ENCODE measurements at regions not wholly inside any gene's neighbourhood (a gene's known extent, or its start where the extent isn't known, plus 50 kb on each side); places are given as distances from the start of the nearest gene placed in this dataset.

DNA sequence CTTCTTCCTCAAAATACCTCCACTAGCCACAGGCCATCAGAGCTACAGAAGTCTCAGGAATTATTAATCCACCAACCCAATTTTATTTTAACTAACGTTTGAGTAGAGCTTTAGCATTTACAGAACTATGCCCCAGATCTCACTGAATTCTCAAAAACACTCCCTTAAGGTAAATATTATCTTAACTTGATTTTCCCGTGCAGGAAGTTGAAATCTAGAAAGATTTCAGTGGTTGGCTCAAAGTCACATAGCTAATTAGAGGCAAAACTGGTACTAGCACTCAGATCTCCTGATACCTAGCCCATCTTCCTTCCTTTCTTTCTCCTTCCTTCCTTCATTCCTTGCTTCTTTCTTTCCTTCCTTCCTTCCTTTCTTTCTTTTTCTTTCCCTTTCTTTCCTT, 298.3 kb downstream of the ENC1 start:
- TF ChIP-seq RAD21 (IDR thresholded peaks at IDR 0.05; ENCODE audit: low read depth) (no peak), ZBTB7A (IDR thresholded peaks at IDR 0.05; ENCODE audit: low read depth) (no peak)
- TF ChIP-seq, protein P1, sequence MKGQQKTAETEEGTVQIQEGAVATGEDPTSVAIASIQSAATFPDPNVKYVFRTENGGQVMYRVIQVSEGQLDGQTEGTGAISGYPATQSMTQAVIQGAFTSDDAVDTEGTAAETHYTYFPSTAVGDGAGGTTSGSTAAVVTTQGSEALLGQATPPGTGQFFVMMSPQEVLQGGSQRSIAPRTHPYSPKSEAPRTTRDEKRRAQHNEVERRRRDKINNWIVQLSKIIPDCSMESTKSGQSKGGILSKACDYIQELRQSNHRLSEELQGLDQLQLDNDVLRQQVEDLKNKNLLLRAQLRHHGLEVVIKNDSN (IDR thresholded peaks at IDR 0.05): no peak

DNA sequence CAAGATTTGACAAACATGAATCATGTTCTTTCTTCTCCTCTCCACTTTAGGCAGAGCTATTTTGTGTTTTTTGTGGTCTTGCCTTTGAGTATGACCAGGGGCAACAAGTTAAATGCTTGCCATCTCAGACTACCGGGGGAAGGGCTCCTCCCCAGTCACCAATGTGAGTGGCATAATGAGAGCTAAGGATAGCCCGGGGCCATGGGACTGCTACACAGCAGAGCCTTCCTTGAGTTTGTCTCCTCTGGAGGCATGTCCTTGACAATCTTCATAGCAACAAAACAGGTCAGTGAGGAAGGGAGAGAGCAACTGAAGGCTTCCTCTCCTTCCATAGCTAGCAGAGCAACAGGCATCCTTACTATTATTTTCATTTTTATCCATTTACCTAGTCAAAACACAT, 299.3 kb downstream of the ENC1 start:
- TF ChIP-seq CEBPB (IDR thresholded peaks at IDR 0.05): no peak
- TF ChIP-seq CREB1 (IDR thresholded peaks at IDR 0.05; ENCODE audit: low read depth): no peak
- TF ChIP-seq, protein P2, sequence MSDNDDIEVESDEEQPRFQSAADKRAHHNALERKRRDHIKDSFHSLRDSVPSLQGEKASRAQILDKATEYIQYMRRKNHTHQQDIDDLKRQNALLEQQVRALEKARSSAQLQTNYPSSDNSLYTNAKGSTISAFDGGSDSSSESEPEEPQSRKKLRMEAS (IDR thresholded peaks at IDR 0.05): no peak
- no peak for TF ChIP-seq TAF1 (IDR thresholded peaks at IDR 0.05; ENCODE audit: low read depth)
- TF ChIP-seq TEAD4 (IDR thresholded peaks at IDR 0.05): no peak
- TF ChIP-seq, protein P3, sequence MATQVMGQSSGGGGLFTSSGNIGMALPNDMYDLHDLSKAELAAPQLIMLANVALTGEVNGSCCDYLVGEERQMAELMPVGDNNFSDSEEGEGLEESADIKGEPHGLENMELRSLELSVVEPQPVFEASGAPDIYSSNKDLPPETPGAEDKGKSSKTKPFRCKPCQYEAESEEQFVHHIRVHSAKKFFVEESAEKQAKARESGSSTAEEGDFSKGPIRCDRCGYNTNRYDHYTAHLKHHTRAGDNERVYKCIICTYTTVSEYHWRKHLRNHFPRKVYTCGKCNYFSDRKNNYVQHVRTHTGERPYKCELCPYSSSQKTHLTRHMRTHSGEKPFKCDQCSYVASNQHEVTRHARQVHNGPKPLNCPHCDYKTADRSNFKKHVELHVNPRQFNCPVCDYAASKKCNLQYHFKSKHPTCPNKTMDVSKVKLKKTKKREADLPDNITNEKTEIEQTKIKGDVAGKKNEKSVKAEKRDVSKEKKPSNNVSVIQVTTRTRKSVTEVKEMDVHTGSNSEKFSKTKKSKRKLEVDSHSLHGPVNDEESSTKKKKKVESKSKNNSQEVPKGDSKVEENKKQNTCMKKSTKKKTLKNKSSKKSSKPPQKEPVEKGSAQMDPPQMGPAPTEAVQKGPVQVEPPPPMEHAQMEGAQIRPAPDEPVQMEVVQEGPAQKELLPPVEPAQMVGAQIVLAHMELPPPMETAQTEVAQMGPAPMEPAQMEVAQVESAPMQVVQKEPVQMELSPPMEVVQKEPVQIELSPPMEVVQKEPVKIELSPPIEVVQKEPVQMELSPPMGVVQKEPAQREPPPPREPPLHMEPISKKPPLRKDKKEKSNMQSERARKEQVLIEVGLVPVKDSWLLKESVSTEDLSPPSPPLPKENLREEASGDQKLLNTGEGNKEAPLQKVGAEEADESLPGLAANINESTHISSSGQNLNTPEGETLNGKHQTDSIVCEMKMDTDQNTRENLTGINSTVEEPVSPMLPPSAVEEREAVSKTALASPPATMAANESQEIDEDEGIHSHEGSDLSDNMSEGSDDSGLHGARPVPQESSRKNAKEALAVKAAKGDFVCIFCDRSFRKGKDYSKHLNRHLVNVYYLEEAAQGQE (IDR thresholded peaks at IDR 0.05; ENCODE audit: low read depth): no peak
- no peak for TF ChIP-seq FOXM1 (IDR thresholded peaks at IDR 0.05; ENCODE audit: borderline replicate concordance, low read depth)
- TF ChIP-seq YY1 (IDR thresholded peaks at IDR 0.05; ENCODE audit: low read depth): no peak
- TF ChIP-seq, protein P1 (IDR thresholded peaks at IDR 0.05): no peak
- no peak for TF ChIP-seq EGR1 (IDR thresholded peaks at IDR 0.05)
- no peak for TF ChIP-seq EP300 (IDR thresholded peaks at IDR 0.05; ENCODE audit: borderline replicate concordance)
- no peak for TF ChIP-seq NFIC (IDR thresholded peaks at IDR 0.05)
- TF ChIP-seq ZBTB7A (IDR thresholded peaks at IDR 0.05; ENCODE audit: low read depth): no peak
- TF ChIP-seq TCF12 (IDR thresholded peaks at IDR 0.05; ENCODE audit: low read depth): no peak
- no peak for TF ChIP-seq RAD21 (IDR thresholded peaks at IDR 0.05; ENCODE audit: low read depth)

DNA sequence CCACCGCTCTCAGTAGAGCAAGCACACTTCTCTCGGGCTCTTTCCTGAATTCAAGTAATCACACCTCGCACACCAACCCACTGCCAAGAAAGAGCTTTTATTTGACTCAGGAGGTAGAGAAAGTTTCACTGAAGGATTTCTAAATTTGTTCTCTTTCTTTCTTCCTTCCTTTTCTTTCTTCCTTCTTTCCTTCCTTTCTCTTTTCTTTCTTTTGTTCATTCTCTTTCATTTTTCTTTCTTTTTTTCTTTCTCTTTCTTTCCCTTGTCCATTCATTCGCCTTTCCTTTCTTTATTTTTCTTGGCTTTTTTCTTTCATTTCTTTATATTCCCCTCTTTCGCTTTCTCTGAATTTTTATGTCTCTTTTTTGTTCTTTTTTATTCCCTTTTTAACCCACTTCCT, 300.1 kb downstream of the ENC1 start:
- TF ChIP-seq TEAD4 (IDR thresholded peaks at IDR 0.05) (no peak), ZBTB7A (IDR thresholded peaks at IDR 0.05; ENCODE audit: low read depth) (no peak), TCF12 (IDR thresholded peaks at IDR 0.05; ENCODE audit: low read depth) (no peak), FOXM1 (IDR thresholded peaks at IDR 0.05; ENCODE audit: borderline replicate concordance, low read depth) (no peak), EGR1 (IDR thresholded peaks at IDR 0.05) (no peak), RAD21 (IDR thresholded peaks at IDR 0.05; ENCODE audit: low read depth) (no peak), CREB1 (IDR thresholded peaks at IDR 0.05; ENCODE audit: low read depth) (no peak), EP300 (IDR thresholded peaks at IDR 0.05; ENCODE audit: borderline replicate concordance) (no peak), NFIC (IDR thresholded peaks at IDR 0.05) (no peak), TAF1 (IDR thresholded peaks at IDR 0.05; ENCODE audit: low read depth) (no peak), CEBPB (IDR thresholded peaks at IDR 0.05) (no peak), YY1 (IDR thresholded peaks at IDR 0.05; ENCODE audit: low read depth) (no peak)
- TF ChIP-seq, protein P3 (IDR thresholded peaks at IDR 0.05; ENCODE audit: low read depth): no peak
- TF ChIP-seq, protein P2 (IDR thresholded peaks at IDR 0.05): no peak
- TF ChIP-seq, protein P1 (IDR thresholded peaks at IDR 0.05): no peak

DNA sequence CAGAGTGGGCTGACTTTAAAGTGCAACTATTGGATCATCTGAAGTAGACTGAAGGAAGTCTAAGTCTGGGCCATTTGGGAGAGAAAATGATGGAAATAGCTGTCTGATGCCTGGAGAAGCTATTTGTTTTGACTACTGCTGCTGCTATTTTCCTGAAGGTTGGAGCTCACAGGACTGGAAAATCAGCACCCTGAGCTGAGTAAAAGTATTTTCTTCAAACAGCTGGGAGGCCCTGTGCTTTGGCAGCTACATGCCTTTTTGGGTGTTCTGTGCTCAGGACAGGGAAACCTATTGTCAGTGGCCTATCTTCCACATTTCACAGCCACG, 302.6 kb downstream of the ENC1 start:
- TF ChIP-seq NFIC (IDR thresholded peaks at IDR 0.05) (no peak), TAF1 (IDR thresholded peaks at IDR 0.05; ENCODE audit: low read depth) (no peak), FOXM1 (IDR thresholded peaks at IDR 0.05; ENCODE audit: borderline replicate concordance, low read depth) (no peak), EGR1 (IDR thresholded peaks at IDR 0.05) (no peak), TCF12 (IDR thresholded peaks at IDR 0.05; ENCODE audit: low read depth) (no peak), ZBTB7A (IDR thresholded peaks at IDR 0.05; ENCODE audit: low read depth) (no peak), EP300 (IDR thresholded peaks at IDR 0.05; ENCODE audit: borderline replicate concordance) (no peak)
- TF ChIP-seq, protein P1 (IDR thresholded peaks at IDR 0.05): no peak

DNA sequence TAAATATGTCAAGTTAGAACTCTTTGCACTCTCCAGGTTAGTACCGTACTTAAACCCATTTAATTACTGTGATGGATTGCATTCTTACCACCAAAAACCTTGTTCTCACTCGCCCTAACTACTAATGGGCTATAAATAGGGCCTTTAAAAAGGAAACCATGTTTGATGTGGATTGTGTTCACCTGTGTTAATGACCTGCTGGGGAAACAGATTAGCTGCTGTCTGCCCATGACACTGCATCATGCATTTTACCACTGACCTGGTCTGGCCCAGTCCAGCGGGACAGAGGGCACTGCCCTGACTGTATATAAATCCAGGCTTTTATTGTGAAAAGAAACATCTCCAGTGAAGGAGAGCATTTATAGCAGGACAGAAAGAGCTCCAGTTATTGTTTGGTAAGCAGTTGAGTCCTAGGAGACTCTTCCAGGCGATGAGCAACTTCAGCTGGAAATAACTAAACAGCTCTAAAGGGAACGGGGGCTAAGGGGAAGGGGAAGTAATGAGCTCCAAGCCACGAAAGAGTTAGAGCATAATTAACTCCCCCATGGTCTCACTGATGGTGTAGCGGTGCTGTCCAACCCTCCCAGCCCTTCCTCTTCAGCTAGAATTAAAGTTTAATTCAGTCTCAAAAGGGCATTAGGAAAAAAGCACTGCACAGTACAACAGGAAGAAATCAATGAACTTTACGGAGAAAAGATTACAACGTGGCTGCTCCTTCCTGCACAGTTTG, 303.1 kb downstream of the ENC1 start:
- no peak for TF ChIP-seq EP300 (IDR thresholded peaks at IDR 0.05; ENCODE audit: borderline replicate concordance)
- TF ChIP-seq, protein P2 (IDR thresholded peaks at IDR 0.05): no peak
